Neural cell (in vitro differentiated cells): ENCODE measurements at regions not wholly inside any gene's neighbourhood (a gene's known extent, or its start where the extent isn't known, plus 50 kb on each side); places are given as distances from the start of the nearest gene placed in this dataset.

Experiments
- H2AFZ ChIP-seq: fragments of 200-600, 300-800 bp; sonication (generic), shearing (Covaris generic); 2 replicates; pipeline ENCODE4 v1.6.0; 2014; ENCODE audit warnings: low read depth, mild to moderate bottlenecking, antibody characterized with exemption, low read length, moderate library complexity
- H3F3A ChIP-seq: fragments of 200-600 bp; shearing (Covaris generic); 2 replicates; pipeline ENCODE4 v1.6.1; 2016; ENCODE audit warnings: mild to moderate bottlenecking, moderate library complexity, mixed read lengths, antibody characterized with exemption, low read length; ENCODE audit not compliant: insufficient read depth, poor library complexity, severe bottlenecking
- H3K27ac ChIP-seq: fragments of 200-600, 300-800 bp; sonication (generic), shearing (Covaris generic); 2 replicates; pipeline ENCODE4 v1.5.1; 2014; ENCODE audit warnings: mild to moderate bottlenecking, low read length, moderate library complexity
- H3K27me3 ChIP-seq: fragments of 300-800, 200-600 bp; sonication (generic), shearing (Covaris generic); 2 replicates; pipeline ENCODE4 v1.6.0; 2014; ENCODE audit warnings: mild to moderate bottlenecking, low read depth, low read length, moderate library complexity; ENCODE audit not compliant: insufficient read depth
- H3K36me3 ChIP-seq: fragments of 300-800, 200-600 bp; sonication (generic), shearing (Covaris generic); 2 replicates; pipeline ENCODE4 v1.5.1; 2014; ENCODE audit warnings: mild to moderate bottlenecking, antibody characterized with exemption, low read length, moderate library complexity; ENCODE audit not compliant: insufficient read depth
- H3K4me2 ChIP-seq: fragments of 300-800, 200-600 bp; sonication (generic), shearing (Covaris generic); 2 replicates; pipeline ENCODE4 v1.6.0; 2014; ENCODE audit warnings: mild to moderate bottlenecking, low read length
- H3K4me3 ChIP-seq: fragments of 300-800, 200-600 bp; sonication (generic), shearing (Covaris generic); 2 replicates; pipeline ENCODE4 v1.5.1; 2014; ENCODE audit warnings: mild to moderate bottlenecking, low read length, moderate library complexity
- H3K79me2 ChIP-seq: fragments of 200-600 bp; shearing (Covaris generic); replicated peaks from 2 replicates; pipeline ENCODE4 v1.6.0; 2014; ENCODE audit warnings: mild to moderate bottlenecking, low read length, moderate library complexity; ENCODE audit not compliant: insufficient read depth
- H3K9ac ChIP-seq: fragments of 300-800, 200-600 bp; sonication (generic), shearing (Covaris generic); 2 replicates; pipeline ENCODE4 v1.6.1; 2016; ENCODE audit warnings: mild to moderate bottlenecking, low read length, mixed read lengths
- H3K9me2 ChIP-seq: fragments of 200-600 bp; shearing (Covaris generic); 2 replicates; pipeline ENCODE4 v1.6.1; 2016; ENCODE audit warnings: mild to moderate bottlenecking, low read length, mixed read lengths; ENCODE audit not compliant: insufficient read depth
- H3K9me3 ChIP-seq: fragments of 200-600, 300-800 bp; sonication (generic), shearing (Covaris generic); 2 replicates; pipeline ENCODE4 v1.6.1; 2016; ENCODE audit warnings: mild to moderate bottlenecking, mixed run types, low read length, moderate library complexity, mixed read lengths
- H4K20me1 ChIP-seq: fragments of 200-600 bp; shearing (Covaris generic); 2 replicates; pipeline ENCODE4 v1.6.1; 2016; ENCODE audit warnings: mild to moderate bottlenecking, mixed run types; ENCODE audit not compliant: insufficient read depth
- CTCF ChIP-seq: fragments of 450-650 bp; IDR thresholded peaks from 2 replicates; pipeline ENCODE4 v1.5.1; 2014; ENCODE audit warnings: antibody characterized with exemption, mild to moderate bottlenecking, moderate library complexity; ENCODE audit not compliant: poor library complexity, severe bottlenecking
- EP300 ChIP-seq: fragments of 450-650 bp; conservative IDR thresholded peaks from 2 replicates; pipeline ENCODE4 v1.6.1; 2014; ENCODE audit warnings: antibody characterized with exemption, mild to moderate bottlenecking, moderate library complexity; ENCODE audit not compliant: poor library complexity, severe bottlenecking
- EZH2 ChIP-seq: fragments of 200-600, 300-800 bp; shearing (Covaris generic), sonication (generic); IDR thresholded peaks from 2 replicates; pipeline ENCODE4 v1.6.1; 2014; ENCODE audit warnings: antibody characterized with exemption, low read length, borderline replicate concordance, mild to moderate bottlenecking; ENCODE audit not compliant: insufficient read depth, poor library complexity, severe bottlenecking
- MXI1 ChIP-seq: fragments of 450-650 bp; conservative IDR thresholded peaks from 2 replicates; pipeline ENCODE4 v1.6.1; 2014; ENCODE audit warnings: antibody characterized with exemption, mild to moderate bottlenecking; ENCODE audit not compliant: poor library complexity, severe bottlenecking
- POLR2AphosphoS5 ChIP-seq: IDR thresholded peaks from 2 replicates; pipeline ENCODE4 v1.6.1; 2012
- RAD21 ChIP-seq: fragments of 450-650 bp; conservative IDR thresholded peaks from 2 replicates; pipeline ENCODE4 v1.6.1; 2014; ENCODE audit warnings: antibody characterized with exemption, mild to moderate bottlenecking, moderate library complexity
- REST ChIP-seq: IDR thresholded peaks from 2 replicates; pipeline ENCODE4 v1.6.1; 2012; ENCODE audit warnings: borderline replicate concordance
- SMC3 ChIP-seq: fragments of 450-650 bp; conservative IDR thresholded peaks from 2 replicates; pipeline ENCODE4 v1.6.1; 2014; ENCODE audit warnings: antibody characterized with exemption, mild to moderate bottlenecking, moderate library complexity; ENCODE audit not compliant: poor library complexity
- TAF1 ChIP-seq: IDR thresholded peaks from 2 replicates; pipeline ENCODE4 v1.6.1; 2012; ENCODE audit warnings: low read depth

GRCh38 chr12:13373803-13374202 is 177.3 kb downstream of the EMP1 start:
- no peak overlapping the region for H2AFZ ChIP-seq
- H4K20me1 ChIP-seq = no peaks in the 10 kb centered on the region
- peaks cover 6% of the 10 kb centered on the region for H3K27me3 ChIP-seq
- no peak overlapping the region for H3K4me2 ChIP-seq
- no peak overlapping the region for H3K9ac ChIP-seq
- H3K27ac ChIP-seq = no peak overlapping the region
- H3K9me2 ChIP-seq = no peaks in the 10 kb centered on the region
- no peaks in the 10 kb centered on the region for H3K36me3 ChIP-seq
- H3K4me3 ChIP-seq = no peak overlapping the region
- H3F3A ChIP-seq = no peaks in the 10 kb centered on the region
- no peaks in the 10 kb centered on the region for H3K79me2 ChIP-seq
- H3K9me3 ChIP-seq = no peaks in the 10 kb centered on the region
- no peak for TF ChIP-seq CTCF

GRCh38 chr12:13373131-13373530 is 176.6 kb downstream of the EMP1 start:
- TF ChIP-seq CTCF = no peak
- no peak for TF ChIP-seq SMC3
- no peak for TF ChIP-seq RAD21
- TF ChIP-seq EP300 = no peak
- TF ChIP-seq POLR2AphosphoS5 = no peak
- no peak overlapping the region for H2AFZ ChIP-seq

GRCh38 chr12:13372386-13372785 is 175.9 kb downstream of the EMP1 start:
- no peak overlapping the region for H2AFZ ChIP-seq
- TF ChIP-seq EZH2 = no peak
- no peak for TF ChIP-seq SMC3
- TF ChIP-seq RAD21 = no peak
- TF ChIP-seq REST = no peak
- TF ChIP-seq TAF1 = no peak
- no peak for TF ChIP-seq EP300
- no peak for TF ChIP-seq MXI1
- no peak for TF ChIP-seq CTCF
- TF ChIP-seq POLR2AphosphoS5 = no peak

More at GRCh38 chr12:13373131-13373530, 176.6 kb downstream of the EMP1 start:
- H3F3A ChIP-seq = no peaks in the 10 kb centered on the region
- H3K9ac ChIP-seq = no peak overlapping the region
- no peak overlapping the region for H3K4me2 ChIP-seq
- no peak overlapping the region for H3K4me3 ChIP-seq
- H3K9me2 ChIP-seq = no peaks in the 10 kb centered on the region
- H3K27ac ChIP-seq = no peak overlapping the region
- no peaks in the 10 kb centered on the region for H3K9me3 ChIP-seq
- H4K20me1 ChIP-seq = no peaks in the 10 kb centered on the region
- no peaks in the 10 kb centered on the region for H3K36me3 ChIP-seq
- H3K79me2 ChIP-seq = no peaks in the 10 kb centered on the region
- H3K27me3 ChIP-seq = peaks cover 6% of the 10 kb centered on the region

More at GRCh38 chr12:13372386-13372785, 175.9 kb downstream of the EMP1 start:
- H3K27me3 ChIP-seq = peaks cover 6% of the 10 kb centered on the region
- H4K20me1 ChIP-seq = no peaks in the 10 kb centered on the region
- H3K9me3 ChIP-seq = no peaks in the 10 kb centered on the region
- no peak overlapping the region for H3K4me2 ChIP-seq
- H3K4me3 ChIP-seq = no peak overlapping the region
- H3K27ac ChIP-seq = no peak overlapping the region
- H3K9me2 ChIP-seq = no peaks in the 10 kb centered on the region
- H3F3A ChIP-seq = no peaks in the 10 kb centered on the region
- no peaks in the 10 kb centered on the region for H3K79me2 ChIP-seq
- H3K36me3 ChIP-seq = no peaks in the 10 kb centered on the region
- no peak overlapping the region for H3K9ac ChIP-seq
